SK-N-MC (cell line): ENCODE measurements at regions not wholly inside any gene's neighbourhood (a gene's known extent, or its start where the extent isn't known, plus 50 kb on each side); places are given as distances from the start of the nearest gene placed in this dataset.
A peak's percentile ranks its signal among the peaks of the same experiment; 100 is the strongest.
"Not testable (repeated sequence)": the region's sequence is repeated elsewhere in the genome, so short reads cannot be mapped to it uniquely, and the experiment has no call there.

Experiments
- DNase-seq: peaks from one replicate; pipeline ENCODE4 v3.0.0-alpha.2; 2011; ENCODE audit warnings: low read depth, low spot score
- H3K27ac ChIP-seq: fragments of 200-600 bp; sonication (generic); 2 replicates; pipeline ENCODE4 v1.5.1; 2016; ENCODE audit warnings: mixed run types
- H3K36me3 ChIP-seq: fragments of 200-600 bp; sonication (generic); 2 replicates; pipeline ENCODE4 v1.6.1; 2017; ENCODE audit warnings: antibody characterized with exemption, low read length, mixed read lengths; ENCODE audit not compliant: insufficient read depth
- H3K4me3 ChIP-seq: fragments of 200-600 bp; sonication (generic); 2 replicates; pipeline ENCODE4 v1.5.1; 2016
- H3K9ac ChIP-seq: fragments of 200-600 bp; sonication (generic); 2 replicates; pipeline ENCODE4 v1.8.0; 2017; ENCODE audit warnings: mixed run types, mixed read lengths; ENCODE audit not compliant: insufficient read length
- H3K9me3 ChIP-seq: fragments of 200-600 bp; sonication (generic); 2 replicates; pipeline ENCODE4 v1.6.1; 2017; ENCODE audit warnings: low read depth, mild to moderate bottlenecking, antibody characterized with exemption, low read length, moderate library complexity, mixed read lengths
- EZH2 ChIP-seq: fragments of 200-600 bp; sonication (generic); IDR thresholded peaks from one replicate; pipeline ENCODE4 v1.6.1; 2017; ENCODE audit warnings: antibody characterized with exemption
- FOXP2 ChIP-seq: optimal IDR thresholded peaks from 2 replicates; pipeline ENCODE3; 2011; ENCODE audit warnings: mild to moderate bottlenecking, moderate library complexity; ENCODE audit not compliant: insufficient read depth; ENCODE audit errors: extremely low read length, control extremely low read depth
- POLR2AphosphoS5 ChIP-seq: IDR thresholded peaks from 2 replicates; pipeline ENCODE4 v1.6.1; 2012; ENCODE audit warnings: mild to moderate bottlenecking, low read depth, low read length, borderline replicate concordance

DNA sequence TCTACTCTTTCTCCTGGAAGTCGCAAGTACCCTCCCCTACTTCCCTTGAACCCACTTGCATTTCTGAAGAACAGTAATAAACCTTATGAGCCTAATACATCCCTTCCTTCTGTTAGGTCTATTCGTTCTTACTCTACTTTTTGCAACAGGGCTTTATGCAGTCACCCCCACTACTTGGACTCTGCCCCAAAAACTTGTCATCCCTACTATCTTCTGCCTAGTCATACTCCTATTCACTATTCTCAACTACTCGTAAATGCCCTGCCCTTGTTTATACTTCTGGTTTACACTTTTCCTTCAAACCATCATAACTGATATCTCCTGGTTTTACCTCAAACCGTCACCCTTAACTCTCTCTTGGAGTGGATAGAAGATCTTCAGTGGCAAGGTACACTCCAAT is 55.2 kb upstream of the SLIT2 start:
- H3K27ac ChIP-seq: no peak overlapping the region
- TF ChIP-seq FOXP2: no peak
- TF ChIP-seq POLR2AphosphoS5: no peak
- TF ChIP-seq EZH2: no peak
- DNase-seq: no peak
- no peaks in the 10 kb centered on the region for H3K36me3 ChIP-seq
- no peak overlapping the region for H3K4me3 ChIP-seq
- H3K9ac ChIP-seq: no peak overlapping the region
- no peaks in the 10 kb centered on the region for H3K9me3 ChIP-seq

DNA sequence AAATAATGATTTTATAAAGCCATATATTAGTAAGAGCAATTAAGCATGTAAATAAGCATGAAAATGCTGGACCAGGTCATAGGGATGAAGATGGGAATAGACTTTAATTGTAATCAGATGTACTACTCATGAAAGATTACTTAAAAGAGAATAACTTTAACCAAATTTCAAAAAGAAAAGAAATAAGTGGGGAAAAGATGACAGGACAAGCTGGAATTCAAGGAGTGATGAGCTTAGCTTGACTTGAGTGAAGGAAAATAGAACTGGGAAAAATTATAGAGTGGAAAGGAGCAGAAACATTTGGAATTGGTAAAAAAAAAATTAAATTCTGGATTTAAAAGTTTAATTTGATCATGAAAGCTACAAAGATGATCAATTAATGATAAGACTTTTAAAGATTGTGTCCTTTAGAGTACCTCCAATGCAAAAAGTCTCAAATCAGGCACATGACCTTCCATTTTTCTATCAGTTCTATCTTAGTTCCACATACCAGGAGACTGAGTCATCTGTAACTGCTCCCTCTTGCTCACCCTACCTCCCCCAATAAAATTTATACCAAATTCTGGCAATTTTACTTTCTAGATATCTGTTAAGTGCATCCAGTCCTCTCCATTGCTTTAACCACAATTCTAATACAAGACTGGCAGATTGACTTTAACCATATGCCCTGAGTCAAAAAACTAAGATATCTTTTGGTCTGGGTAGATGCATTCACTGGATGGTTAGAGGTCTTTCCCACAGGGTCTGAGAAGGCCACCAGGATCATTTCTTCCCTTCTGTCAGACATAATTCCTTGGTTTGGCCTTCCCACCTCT is 56.4 kb upstream of the SLIT2 start:
- no peak overlapping the region for H3K27ac ChIP-seq
- DNase-seq: no peak

DNA sequence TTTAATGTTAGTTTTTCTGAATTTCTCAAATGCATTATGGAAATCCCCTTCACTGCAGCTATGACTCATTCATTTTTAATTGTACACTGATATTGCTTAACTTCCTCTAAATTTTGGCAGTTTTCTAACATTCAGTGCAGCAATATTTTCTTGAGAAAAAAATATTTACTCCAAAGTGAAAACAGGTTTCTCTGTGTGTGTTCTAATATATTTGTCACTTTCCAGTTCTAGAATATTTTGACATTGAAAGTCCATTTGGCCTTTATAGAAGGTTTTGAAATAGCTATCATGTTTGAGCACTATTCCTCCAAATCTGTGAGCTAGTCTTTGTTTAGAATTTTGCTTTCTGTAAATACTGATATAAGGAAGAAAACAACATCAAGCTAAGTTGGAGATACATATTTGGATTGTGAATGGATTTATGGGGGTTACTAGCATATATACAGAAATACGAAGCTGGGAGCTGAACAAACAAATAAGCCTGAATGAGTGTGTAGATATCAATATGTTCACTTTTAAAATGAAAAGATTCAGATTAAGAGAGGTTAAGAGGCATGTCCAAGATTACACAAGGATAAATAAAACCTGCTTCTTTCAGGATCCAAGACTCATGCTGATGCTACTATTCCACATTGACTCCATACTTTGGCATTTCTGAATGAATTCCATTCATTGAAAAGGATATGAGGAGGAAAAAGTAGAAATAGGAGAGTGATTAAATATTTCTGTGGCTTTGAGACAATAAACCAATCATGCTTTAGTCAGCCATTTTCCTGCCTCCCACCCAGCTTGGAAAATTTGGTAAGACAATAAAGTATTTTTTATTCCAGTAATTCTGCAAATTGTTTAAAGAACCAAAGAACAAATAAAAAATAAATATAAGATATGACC is 57.3 kb upstream of the SLIT2 start:
- no peak overlapping the region for H3K9ac ChIP-seq
- TF ChIP-seq FOXP2 (no peak), EZH2 (no peak), POLR2AphosphoS5 (no peak)
- peak; percentile 10 for DNase-seq
- no peaks in the 10 kb centered on the region for H3K36me3 ChIP-seq
- no peaks in the 10 kb centered on the region for H3K9me3 ChIP-seq
- H3K27ac ChIP-seq: no peak overlapping the region
- H3K4me3 ChIP-seq: no peak overlapping the region

More for the DNA sequence above, 56.4 kb upstream of the SLIT2 start:
- TF ChIP-seq POLR2AphosphoS5 (no peak), FOXP2 (no peak), EZH2 (no peak)
- no peaks in the 10 kb centered on the region for H3K9me3 ChIP-seq
- no peaks in the 10 kb centered on the region for H3K36me3 ChIP-seq
- no peak overlapping the region for H3K9ac ChIP-seq
- H3K4me3 ChIP-seq: no peak overlapping the region

DNA sequence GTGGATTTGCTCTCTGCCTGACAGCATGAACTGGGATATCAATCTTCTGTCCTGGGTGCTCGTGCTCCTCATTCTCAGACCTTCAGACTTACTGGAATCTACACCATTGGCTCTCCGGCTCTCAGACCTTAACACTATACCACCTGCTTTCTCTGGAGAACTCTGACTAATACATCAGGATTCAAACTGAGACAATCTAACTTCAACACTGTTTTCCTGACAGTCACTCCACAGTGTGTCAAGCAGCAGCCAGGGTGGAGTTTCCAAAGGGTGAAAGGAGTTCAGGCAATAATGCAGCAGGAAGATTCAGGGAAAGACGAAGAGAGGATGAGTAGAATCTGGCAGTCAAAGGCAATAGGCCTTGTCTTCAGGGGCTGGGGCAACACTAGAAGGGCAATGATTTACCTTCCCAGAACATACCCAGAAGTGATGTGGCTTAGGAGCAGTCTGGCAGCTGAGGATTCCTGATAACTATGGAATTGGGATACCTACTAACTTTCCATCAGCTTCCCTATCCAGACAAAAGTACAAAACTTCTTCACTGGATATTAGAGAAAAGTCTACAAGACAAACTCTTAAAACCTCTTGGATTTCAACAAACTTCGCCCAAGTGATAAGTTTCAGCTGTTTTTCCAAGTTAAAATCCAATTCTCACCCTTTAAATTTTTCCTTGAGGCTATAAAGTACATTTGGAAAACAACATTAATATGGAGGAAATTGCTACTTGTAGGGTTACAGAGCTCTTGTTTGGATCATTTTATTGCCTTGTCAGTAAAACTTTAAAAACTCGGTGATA is 58.4 kb upstream of the SLIT2 start:
- no peak overlapping the region for H3K27ac ChIP-seq
- H3K36me3 ChIP-seq: no peaks in the 10 kb centered on the region
- no peak overlapping the region for H3K4me3 ChIP-seq
- TF ChIP-seq FOXP2 (no peak), EZH2 (no peak), POLR2AphosphoS5 (no peak)
- DNase-seq: peak; percentile 10
- H3K9me3 ChIP-seq: no peaks in the 10 kb centered on the region
- H3K9ac ChIP-seq: no peak overlapping the region

DNA sequence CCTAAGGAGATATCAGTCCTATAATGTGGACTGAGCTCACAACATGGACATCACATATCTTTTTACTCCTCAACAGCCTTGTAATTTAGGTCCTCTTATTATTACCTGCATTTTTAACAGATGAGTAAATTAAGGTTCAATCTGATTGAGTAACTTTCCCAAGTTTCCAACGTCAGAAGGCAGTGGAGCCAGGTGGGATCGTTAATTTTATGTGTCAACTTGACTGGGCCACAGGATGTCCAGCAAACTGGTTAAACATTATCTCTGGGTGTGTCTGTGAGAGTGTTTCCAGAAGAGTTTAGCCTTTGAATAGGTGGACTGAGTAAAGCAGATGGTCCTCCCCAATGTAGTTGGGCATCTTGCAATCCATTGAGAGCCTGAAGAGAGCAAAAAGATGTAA is 59.0 kb upstream of the SLIT2 start:
- Histone ChIP-seq H3K9ac (no peak overlapping the region), H3K36me3 (no peaks in the 10 kb centered on the region), H3K4me3 (no peak overlapping the region), H3K9me3 (no peaks in the 10 kb centered on the region), H3K27ac (no peak overlapping the region)
- TF ChIP-seq FOXP2 (no peak), EZH2 (no peak), POLR2AphosphoS5 (no peak)
- no peak for DNase-seq

DNA sequence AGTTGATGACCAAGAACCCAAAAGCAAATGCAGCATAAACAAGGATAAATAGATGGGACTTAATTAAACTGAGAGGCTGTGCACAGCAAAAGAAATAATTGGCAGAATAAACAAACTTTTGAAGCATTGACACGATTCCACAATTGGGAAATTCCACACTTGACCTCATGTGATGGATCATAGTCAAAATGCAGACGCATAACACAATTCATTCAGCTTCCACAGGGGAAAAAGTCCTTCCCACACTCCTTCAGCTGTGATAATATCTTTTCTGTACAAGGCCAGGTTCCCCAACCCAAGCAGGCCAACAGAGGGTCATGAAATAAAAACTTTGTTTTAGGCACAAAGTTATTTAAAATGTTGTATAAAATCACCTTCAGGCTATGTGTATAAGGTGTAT is 66.6 kb upstream of the SLIT2 start:
- no peak overlapping the region for H3K4me3 ChIP-seq
- H3K9ac ChIP-seq: no peak overlapping the region
- no peak overlapping the region for H3K27ac ChIP-seq
- H3K9me3 ChIP-seq: no peaks in the 10 kb centered on the region
- no peak for DNase-seq
- H3K36me3 ChIP-seq: no peaks in the 10 kb centered on the region
- no peak for TF ChIP-seq EZH2
- no peak for TF ChIP-seq FOXP2
- no peak for TF ChIP-seq POLR2AphosphoS5

DNA sequence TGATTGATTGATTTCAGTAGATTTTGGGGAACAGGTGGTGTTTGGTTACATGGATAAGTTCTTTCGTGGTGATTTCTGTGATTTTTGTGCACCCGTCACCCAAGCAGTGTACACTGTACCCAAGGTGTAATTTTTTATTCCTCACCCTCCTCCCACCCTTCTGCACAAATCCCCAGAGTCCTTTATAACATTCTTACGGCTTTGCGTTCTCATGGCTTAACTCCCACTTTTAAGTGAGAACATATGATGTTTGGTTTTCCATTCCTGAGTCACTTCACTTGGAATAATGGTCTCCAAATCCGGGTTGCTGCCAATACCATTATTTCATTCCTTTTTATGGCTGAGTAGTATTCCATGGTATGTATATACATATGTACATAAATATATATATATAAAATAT is 68.6 kb upstream of the SLIT2 start:
- DNase-seq, H3K4me3 ChIP-seq, H3K9me3 ChIP-seq, H3K36me3 ChIP-seq, H3K9ac ChIP-seq, H3K27ac ChIP-seq: not testable (repeated sequence)

DNA sequence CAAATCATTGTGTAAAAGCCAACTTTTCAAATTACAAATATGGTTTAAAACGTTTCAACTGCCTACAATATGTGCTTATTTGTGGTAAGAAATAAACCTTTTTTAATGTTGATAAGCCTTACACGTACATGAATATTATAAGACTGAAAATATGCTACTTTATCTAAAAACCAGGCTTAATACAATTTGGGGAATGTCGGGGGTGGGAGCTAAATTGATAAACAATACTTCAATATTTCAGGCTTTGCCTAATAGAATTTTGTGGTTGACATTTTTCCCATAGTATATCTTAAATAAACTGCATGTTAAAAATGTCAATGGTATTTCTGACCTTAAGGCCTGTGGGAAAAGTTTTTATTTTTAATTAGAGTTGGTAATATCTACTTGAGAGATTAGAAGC is 69.8 kb upstream of the SLIT2 start:
- Histone ChIP-seq H3K9ac (no peak overlapping the region), H3K36me3 (no peaks in the 10 kb centered on the region), H3K4me3 (no peak overlapping the region), H3K27ac (no peak overlapping the region), H3K9me3 (no peaks in the 10 kb centered on the region)
- TF ChIP-seq POLR2AphosphoS5: no peak
- TF ChIP-seq FOXP2: no peak
- TF ChIP-seq EZH2: no peak
- DNase-seq: no peak
